A549 (cell line): ENCODE measurements at regions not wholly inside any gene's neighbourhood (a gene's known extent, or its start where the extent isn't known, plus 50 kb on each side); places are given as distances from the start of the nearest gene placed in this dataset.

Source experiments
- HEYL ChIP-seq: fragments of 250-450 bp; sonication (Bioruptor Pico); IDR thresholded peaks from 2 replicates; pipeline ENCODE4 v1.8.0; 2021; ENCODE audit warnings: mild to moderate bottlenecking, moderate library complexity
- KDM5A ChIP-seq: fragments of 200-600 bp; sonication (generic); IDR thresholded peaks from 2 replicates; pipeline ENCODE4 v1.6.1; 2016; ENCODE audit warnings: antibody characterized with exemption, mild to moderate bottlenecking
- MYC ChIP-seq: IDR thresholded peaks from 2 replicates; pipeline ENCODE4 v1.6.1; 2012; ENCODE audit warnings: mild to moderate bottlenecking, inconsistent platforms, low read length, improper control_type of control experiment, borderline replicate concordance
- TF ChIP-seq, protein P1 (sequence below): fragments of >200 bp; sonication (Bioruptor Twin); formaldehyde crosslinking; IDR thresholded peaks from 3 replicates; pipeline ENCODE4 v1.5.1; 2016
- TF ChIP-seq, protein P2 (sequence below): IDR thresholded peaks from 2 replicates; pipeline ENCODE4 v1.6.1; 2012

- TF ChIP-seq, protein P1, sequence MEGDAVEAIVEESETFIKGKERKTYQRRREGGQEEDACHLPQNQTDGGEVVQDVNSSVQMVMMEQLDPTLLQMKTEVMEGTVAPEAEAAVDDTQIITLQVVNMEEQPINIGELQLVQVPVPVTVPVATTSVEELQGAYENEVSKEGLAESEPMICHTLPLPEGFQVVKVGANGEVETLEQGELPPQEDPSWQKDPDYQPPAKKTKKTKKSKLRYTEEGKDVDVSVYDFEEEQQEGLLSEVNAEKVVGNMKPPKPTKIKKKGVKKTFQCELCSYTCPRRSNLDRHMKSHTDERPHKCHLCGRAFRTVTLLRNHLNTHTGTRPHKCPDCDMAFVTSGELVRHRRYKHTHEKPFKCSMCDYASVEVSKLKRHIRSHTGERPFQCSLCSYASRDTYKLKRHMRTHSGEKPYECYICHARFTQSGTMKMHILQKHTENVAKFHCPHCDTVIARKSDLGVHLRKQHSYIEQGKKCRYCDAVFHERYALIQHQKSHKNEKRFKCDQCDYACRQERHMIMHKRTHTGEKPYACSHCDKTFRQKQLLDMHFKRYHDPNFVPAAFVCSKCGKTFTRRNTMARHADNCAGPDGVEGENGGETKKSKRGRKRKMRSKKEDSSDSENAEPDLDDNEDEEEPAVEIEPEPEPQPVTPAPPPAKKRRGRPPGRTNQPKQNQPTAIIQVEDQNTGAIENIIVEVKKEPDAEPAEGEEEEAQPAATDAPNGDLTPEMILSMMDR = no peak
- no peak for TF ChIP-seq MYC
- TF ChIP-seq KDM5A = no peak
- no peak for TF ChIP-seq HEYL (CRISPR knock-in tag)
- TF ChIP-seq, protein P2, sequence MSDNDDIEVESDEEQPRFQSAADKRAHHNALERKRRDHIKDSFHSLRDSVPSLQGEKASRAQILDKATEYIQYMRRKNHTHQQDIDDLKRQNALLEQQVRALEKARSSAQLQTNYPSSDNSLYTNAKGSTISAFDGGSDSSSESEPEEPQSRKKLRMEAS = no peak
These were observed 802.0 kb downstream of the TBL1XR1 start for GRCh38 chr3:176395240-176395639.
